ENCODE measurements at regions not wholly inside any gene's neighbourhood (a gene's known extent, or its start where the extent isn't known, plus 50 kb on each side); places are given as distances from the start of the nearest gene placed in this dataset.
"Not testable (repeated sequence)": the region's sequence is repeated elsewhere in the genome, so short reads cannot be mapped to it uniquely, and the experiment has no call there.

DNA sequence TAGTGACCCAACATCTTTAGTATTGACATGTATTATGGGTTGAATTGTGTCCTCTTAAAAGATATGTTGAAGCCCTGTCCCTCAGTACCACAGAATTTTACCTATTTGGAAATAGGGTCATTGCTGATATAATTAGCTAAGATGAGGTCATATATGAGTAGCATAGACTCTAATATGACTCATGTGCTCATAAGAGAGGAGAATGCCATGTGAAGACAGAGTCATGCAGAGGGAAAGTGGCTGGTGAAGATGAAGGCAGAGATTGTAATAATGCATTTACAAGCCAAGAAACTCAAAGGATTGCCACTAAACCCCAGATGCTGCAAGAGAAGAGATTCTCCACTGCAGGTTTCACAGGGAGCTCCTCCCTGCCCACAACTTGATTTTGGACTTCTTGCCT, 496.4 kb downstream of the KIF20B start:
- DNase-seq: no peak

DNA sequence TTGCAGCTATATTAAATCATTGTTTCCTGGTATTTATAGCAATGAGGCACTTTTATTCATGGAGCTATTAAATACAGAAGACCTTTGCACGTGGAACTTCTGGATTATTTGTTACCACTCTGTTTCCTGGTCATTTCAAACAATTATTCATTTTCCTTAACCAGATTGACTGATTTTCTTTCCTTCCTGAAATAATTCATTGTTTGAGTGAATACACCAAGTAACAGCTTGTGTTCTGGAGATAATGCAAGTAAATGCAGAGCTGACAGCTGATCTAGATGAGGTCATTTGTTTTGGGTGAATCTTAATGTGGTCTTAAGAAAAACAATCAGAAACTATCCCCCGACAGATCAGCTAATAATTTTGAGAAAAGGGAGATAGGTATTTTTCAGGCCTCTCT, 497.7 kb downstream of the KIF20B start:
- DNase-seq: no peak

DNA sequence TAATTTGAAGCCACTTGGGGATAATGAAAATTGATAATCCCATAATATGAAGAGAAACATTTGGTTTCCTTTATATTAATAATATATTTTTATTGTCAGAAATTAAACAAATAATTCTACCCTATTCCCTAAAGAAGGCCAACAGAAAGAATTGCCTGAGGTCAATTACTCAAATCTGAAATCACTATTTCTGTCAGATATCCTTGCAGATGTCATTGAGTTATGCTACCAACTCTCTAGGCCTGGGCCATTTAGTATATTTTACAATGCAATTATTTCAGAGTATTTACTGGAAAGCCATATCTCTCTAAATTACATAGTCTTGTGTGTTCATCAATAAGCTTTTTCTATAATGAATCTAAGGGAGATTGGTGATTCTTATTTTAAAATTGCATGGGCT, 498.1 kb downstream of the KIF20B start:
- no peak for DNase-seq

- DNase-seq: no peak
Measured at GRCh38 chr10:90204131-90204955, 503.0 kb downstream of the KIF20B start.

DNA sequence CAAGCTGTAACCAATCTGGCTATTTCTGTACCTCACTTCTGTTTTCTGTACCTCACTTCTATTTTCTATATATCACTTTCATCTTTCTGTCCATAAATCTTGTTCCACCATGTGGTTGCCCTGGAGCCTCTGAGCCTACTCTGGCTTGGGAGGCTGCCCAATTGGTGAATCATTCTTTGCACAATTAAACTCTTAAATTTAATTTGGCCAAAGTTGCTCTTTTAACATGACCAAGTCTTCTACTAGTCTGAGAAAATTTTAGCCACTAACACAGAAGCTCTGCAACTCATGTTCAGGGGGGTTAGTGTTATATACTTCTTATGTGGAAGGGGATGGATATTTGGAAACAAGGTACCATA, 503.5 kb downstream of the KIF20B start:
- DNase-seq: no peak

GRCh38 chr10:90205340-90205739, 503.9 kb downstream of the KIF20B start:
- DNase-seq: no peak

DNA sequence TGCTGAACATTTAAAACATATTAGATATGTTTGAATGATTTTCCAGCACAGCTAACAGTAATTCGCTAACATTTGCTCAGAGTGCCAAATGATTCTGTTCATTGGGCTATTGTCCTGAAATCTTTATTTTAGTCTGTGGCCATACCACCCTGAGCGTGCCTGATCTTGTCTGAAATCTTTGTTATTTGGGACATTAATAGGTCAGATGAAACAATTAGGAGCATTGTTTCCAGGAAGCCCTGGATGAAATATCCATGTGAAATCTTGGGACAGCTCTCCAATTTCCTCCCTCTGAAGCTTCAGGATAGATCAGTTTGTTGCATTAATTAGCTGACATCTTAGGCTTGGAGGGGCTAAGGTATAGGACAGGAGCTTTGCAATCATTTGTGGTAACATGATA, 512.0 kb downstream of the KIF20B start:
- no peak for DNase-seq

- DNase-seq: no peak
Measured at GRCh38 chr10:90218846-90219245, 517.5 kb downstream of the KIF20B start.

DNA sequence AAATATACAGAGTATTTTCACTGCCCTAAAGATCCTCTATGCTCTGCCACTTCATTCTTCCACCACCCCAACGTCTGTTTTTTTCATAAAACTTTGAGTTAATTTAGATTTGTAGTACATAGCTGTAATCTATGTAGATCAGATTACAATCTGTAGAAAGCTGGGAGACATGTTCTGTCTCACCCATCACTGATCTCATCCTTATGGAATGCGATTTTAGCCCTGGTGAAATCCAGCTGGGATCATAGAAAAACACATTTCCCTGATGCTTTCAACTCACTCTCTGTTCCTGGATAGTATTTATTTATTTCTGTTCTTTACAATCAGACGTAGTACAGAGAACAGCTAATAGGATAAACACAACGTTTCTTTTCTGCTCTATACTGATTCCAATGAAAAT, 521.0 kb downstream of the KIF20B start:
- no peak for DNase-seq

DNA sequence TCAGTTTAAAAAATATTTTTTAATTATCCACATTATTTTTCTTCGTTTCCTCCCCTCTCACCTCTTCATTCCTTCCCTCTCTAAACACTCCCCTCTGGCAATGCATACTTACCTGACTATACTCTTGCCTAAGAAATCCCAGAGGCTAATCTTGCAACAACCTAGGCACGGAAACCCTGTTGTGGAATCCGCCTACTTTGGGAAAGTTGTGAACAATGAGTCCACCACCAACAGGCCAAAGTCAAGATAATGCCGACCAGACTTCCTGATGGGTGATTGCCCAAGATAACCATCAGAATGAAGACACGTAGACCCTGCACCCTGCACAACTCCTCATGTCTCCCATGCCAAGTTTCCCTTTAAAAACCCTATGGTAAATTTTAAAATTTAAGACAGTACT, 521.5 kb downstream of the KIF20B start:
- no peak for DNase-seq

DNA sequence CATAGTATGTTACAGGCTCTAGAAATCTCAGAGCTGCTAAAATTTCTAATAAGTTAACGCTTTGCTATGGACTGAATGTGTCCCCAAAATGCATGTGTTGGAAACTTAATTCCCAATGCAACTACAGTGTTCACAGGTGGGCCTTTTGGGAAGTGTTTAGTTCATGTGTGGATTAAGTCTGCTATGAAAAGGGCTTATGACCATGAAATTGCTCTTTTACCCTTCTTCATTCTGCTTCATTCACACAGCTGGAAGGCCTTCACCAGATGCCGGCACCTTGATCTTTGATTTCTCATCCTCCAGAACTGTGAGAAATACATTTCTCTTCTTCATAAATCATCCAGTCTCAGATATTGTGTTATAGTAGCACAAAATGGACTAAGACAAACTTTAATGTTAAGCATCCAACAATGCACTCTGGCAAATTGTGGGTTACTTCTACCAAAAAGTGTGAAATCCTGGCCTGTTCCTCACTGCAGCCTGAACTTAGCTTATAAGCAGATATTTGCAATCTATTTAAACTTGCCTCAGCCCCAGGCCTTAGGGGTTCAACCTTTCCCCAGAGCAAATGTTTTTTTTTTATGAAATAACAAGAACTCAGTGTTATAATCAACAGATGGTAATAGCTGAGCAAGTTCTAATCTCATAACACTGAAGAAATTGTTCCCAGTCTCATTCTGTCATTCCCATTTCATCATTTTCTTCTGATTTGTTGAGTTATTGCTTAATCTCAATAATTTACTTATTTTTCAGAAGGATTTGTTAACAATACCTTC, 523.6 kb downstream of the KIF20B start:
- no peak for DNase-seq

DNA sequence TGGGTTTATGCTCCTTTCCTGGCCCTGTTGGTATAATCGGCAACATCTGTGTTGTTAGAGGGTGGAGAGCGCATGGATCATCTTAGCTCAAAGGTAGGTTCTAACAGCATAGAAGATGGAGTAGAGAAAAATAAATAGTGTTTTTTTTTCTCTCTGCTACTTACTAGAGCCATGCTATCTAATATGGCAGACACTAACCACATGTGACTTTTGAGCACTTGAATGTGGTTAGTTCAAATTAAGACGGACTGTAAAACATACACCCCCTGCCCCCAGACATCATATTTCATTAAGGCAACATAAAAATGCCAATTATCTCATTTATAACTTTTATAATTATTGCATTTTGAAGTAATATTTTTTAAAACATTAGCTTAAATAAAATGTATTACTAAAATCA, 525.1 kb downstream of the KIF20B start:
- no peak for DNase-seq

- DNase-seq: no peak
Measured at GRCh38 chr10:90227217-90227656, 525.8 kb downstream of the KIF20B start.

GRCh38 chr10:90227786-90228185, 526.4 kb downstream of the KIF20B start:
- DNase-seq: no peak

GRCh38 chr10:90229486-90229885, 528.1 kb downstream of the KIF20B start:
- DNase-seq: no peak

GRCh38 chr10:90233805-90234204, 532.4 kb downstream of the KIF20B start:
- DNase-seq: not testable (repeated sequence)

DNA sequence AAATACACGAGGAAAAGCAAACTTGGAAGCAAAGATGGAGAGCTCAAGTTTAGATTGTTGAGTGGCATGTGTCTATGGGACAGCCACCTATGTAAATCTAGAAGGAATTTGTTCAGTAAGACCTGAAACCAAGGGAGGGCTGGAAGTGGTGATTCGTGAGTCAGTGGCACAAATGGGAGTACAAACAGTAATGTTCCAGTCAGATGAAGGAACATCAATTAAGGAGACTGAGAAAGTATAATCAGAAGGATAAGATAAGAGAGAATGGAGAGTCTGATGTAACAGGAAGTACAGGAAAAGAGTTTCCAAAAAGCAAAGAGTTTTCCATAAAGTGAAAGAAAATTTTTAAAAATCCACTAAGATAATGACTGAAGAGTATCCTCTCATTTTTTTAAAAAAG, 544.2 kb downstream of the KIF20B start:
- no peak for DNase-seq

DNA sequence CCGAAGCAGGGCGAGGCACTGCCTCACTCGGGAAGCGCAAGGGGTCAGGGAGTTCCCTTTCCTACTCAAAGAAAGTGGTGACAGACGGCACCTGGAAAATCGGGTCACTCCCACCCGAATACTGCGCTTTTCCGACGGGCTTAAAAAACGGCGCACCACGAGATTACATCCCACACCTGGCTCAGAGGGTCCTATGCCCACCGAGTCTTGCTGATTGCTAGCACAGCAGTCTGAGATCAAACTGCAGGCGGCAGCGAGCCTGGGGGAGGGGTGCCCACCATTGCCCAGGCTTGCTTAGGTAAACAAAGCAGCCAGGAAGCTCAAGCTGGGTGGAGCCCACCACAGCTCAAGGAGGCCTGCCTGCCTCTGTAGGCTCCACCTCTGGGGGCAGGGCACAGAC, 549.4 kb downstream of the KIF20B start:
- DNase-seq: not testable (repeated sequence)

DNA sequence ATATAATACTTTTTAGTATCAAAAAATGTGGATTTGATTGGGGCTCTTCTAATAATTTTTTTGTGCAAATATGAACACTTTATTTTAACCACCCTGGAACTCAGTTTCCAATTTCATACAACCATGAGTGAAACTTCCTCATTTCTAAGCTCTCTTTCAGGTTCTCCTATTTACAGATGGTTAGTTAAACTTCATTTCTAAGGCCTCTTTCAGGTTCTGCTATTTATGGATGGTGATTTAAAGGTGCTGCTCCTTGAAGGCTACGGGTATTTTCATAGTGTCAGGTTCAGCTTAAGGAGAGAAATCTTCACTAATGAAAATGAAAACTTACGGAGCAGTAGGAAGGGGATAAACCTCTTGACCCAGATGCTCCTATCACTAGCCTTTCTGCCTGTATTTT, 568.3 kb downstream of the KIF20B start:
- DNase-seq: no peak

DNA sequence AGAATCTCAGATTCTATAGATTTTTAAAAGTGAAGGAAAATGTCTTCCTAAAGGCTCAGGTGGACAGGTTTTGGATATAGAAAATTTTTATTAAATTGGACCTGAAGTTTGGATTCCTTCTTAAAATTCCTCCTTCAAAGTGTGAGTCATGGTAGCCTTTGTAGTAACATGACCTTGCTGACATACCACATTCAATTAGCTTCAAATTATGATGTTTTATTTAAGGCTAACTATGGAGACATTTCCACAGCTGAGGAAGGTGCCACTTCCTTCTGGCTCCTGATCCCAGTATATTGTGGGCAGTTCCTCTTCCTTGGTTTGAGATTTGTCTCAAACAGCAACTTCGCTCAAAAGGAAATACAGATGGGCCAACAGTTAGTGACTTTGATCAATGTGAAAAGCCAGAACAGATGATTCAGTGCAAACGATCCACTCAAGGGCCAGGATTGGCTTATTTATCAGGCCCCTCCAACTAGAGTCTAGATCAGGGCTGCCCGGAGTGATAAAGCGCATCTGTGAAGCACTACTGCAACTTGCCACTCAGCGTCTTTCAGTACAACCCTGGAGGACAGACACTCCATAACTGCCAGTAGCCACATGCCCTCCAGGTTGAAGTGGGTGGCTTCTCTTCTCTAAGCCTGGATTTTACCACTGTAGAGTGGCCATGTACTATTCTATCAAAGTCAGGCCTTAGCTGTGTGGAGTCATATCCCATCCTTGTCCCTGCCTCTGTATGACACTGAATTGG, 573.5 kb downstream of the KIF20B start:
- DNase-seq: no peak

- DNase-seq: no peak
Measured at GRCh38 chr10:90276894-90277475, 575.6 kb downstream of the KIF20B start.

GRCh38 chr10:90286406-90286805, 571.4 kb downstream of the HTR7 start:
- DNase-seq: no peak

DNA sequence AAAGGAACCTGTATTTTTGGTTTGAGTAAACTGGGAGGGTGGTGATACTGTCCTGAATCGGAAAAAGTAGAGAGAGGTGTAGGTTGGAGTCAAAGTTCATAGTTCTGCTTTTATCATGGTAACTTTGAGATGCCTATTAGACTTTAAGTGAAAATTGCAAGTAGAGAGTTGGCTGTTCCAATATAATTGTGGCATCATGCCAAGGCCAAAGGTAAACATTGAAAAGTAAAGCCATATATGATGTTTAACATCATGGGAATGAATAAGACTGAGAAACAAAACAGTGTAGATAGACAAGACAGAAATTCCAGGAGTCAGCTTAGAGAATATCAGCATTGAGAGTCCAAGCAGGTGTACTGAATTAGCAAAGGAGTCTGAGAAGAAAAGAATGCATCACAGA, 570.9 kb downstream of the HTR7 start:
- no peak for DNase-seq

Data from GDM1 (cell line).